Osteocyte (in vitro differentiated cells): ENCODE measurements at regions not wholly inside any gene's neighbourhood (a gene's known extent, or its start where the extent isn't known, plus 50 kb on each side); places are given as distances from the start of the nearest gene placed in this dataset.

Experiments used
- DNase-seq: peaks from one replicate; pipeline ENCODE4 v3.0.0; 2021; ENCODE audit warnings: mixed read lengths; ENCODE audit not compliant: unreplicated experiment; ENCODE audit errors: extremely low spot score
- H3K27ac Mint-ChIP-seq: one replicate; pipeline ENCODE4 v1.8.0; 2021; ENCODE audit warnings: mild to moderate bottlenecking, mixed read lengths; ENCODE audit not compliant: unreplicated experiment
- H3K27me3 Mint-ChIP-seq: one replicate; pipeline ENCODE4 v1.8.0; 2021; ENCODE audit warnings: mixed read lengths; ENCODE audit not compliant: unreplicated experiment
- H3K36me3 Mint-ChIP-seq: one replicate; pipeline ENCODE4 v1.8.0; 2021; ENCODE audit warnings: mixed read lengths; ENCODE audit not compliant: unreplicated experiment
- H3K4me1 Mint-ChIP-seq: one replicate; pipeline ENCODE4 v1.8.0; 2021; ENCODE audit warnings: mixed read lengths; ENCODE audit not compliant: unreplicated experiment
- H3K4me3 Mint-ChIP-seq: one replicate; pipeline ENCODE4 v1.8.0; 2021; ENCODE audit warnings: mild to moderate bottlenecking, moderate library complexity, mixed read lengths; ENCODE audit not compliant: unreplicated experiment
- H3K9me3 Mint-ChIP-seq: one replicate; pipeline ENCODE4 v1.8.0; 2021; ENCODE audit warnings: mixed read lengths; ENCODE audit not compliant: unreplicated experiment
- CTCF ChIP-seq: fragments of 200-600 bp; sonication (generic); IDR thresholded peaks from 2 replicates; pipeline ENCODE4 v1.5.0; 2021; ENCODE audit warnings: antibody characterized with exemption, mild to moderate bottlenecking, moderate library complexity

DNA sequence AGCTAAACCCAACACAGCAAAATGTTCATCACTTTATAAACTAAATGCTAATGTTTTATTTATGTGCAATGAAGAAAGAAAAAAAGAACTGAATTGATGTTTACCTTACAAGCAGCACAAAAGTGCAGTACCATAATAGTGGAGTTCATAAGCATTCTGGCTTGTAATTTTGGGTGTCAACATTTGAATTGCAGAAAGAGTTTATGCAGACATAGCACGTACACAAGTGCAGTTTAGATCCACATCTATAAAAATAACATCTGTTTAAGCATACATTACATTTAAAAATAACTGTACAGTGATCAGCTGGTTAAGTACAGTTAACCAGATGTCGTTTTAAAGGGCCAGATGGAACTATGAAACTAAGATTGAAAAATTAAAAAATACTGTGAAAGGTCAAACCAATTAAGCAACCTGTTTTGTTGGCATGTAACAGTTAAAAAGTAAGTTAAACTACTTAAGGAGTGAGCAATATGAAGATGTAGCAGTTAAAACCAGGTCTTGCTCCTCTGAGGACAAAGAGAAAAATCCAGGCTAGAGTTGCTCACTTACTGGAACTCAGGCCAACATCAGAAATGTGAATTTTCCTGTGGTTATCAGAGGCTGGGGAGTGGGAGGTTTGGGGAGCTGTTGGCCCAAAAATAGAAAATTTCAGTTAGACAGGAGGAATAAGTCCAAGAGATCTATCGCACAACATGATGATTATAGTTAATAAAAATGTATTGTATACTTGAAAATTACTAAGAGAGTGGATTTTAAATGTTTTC lies 204.9 kb upstream of the MDFIC2 start:
- H3K4me1 Mint-ChIP-seq = no peaks in the 10 kb centered on the region
- no peak for TF ChIP-seq CTCF
- no peak overlapping the region for H3K4me3 Mint-ChIP-seq
- peaks cover 13% of the 10 kb centered on the region for H3K27me3 Mint-ChIP-seq
- H3K9me3 Mint-ChIP-seq = no peaks in the 10 kb centered on the region
- no peaks in the 10 kb centered on the region for H3K36me3 Mint-ChIP-seq
- H3K27ac Mint-ChIP-seq = no peak overlapping the region
- no peak for DNase-seq

DNA sequence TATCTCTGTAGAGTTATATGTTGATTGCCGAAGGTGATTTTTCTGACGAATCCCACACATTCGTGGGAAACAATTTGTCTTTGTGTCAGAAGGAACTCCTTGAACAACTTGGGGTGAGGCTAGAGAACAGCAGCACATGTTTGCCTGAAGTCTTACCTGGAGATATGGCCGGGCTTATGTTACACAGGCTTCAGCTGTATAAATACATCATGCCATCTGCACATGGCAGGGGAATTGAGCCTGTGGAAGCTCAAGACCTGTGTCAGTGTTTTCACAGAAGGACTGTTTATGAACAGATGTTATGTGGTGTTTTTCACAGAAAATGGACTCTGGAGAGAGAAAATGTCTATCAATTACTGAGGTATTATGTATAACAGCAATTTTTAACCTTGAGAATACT lies 203.6 kb upstream of the MDFIC2 start:
- H3K36me3 Mint-ChIP-seq = no peaks in the 10 kb centered on the region
- no peak overlapping the region for H3K4me3 Mint-ChIP-seq
- H3K9me3 Mint-ChIP-seq = no peaks in the 10 kb centered on the region
- DNase-seq = no peak
- TF ChIP-seq CTCF = no peak
- H3K27ac Mint-ChIP-seq = no peak overlapping the region
- H3K27me3 Mint-ChIP-seq = peaks cover 13% of the 10 kb centered on the region
- H3K4me1 Mint-ChIP-seq = no peaks in the 10 kb centered on the region

DNA sequence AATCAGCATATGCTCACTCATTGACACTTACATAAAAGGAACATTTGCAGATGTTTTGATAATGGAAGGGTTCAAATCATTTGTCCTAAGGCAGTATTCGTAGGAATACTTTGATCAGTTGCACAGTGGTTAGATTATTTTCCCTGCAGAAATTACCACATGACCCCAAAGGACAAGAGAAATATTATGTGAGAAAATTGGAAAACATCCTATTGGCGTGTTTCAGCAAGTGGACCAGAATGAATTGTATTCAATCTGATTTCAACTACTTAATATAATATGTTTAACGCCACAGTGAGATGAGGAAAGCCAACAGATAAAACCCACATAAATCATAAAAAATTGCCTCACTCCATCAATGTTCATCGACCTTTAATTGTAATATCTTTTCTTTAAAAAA lies 195.0 kb upstream of the MDFIC2 start:
- Mint-ChIP-seq H3K27ac (no peak overlapping the region), H3K4me3 (no peak overlapping the region)
- TF ChIP-seq CTCF = no peak

GRCh38 chr3:70506775-70507174 lies 194.3 kb upstream of the MDFIC2 start:
- H3K4me3 Mint-ChIP-seq = no peak overlapping the region
- no peak for DNase-seq
- H3K4me1 Mint-ChIP-seq = no peaks in the 10 kb centered on the region
- H3K9me3 Mint-ChIP-seq = no peaks in the 10 kb centered on the region
- H3K27ac Mint-ChIP-seq = no peak overlapping the region
- peaks cover 29% of the 10 kb centered on the region for H3K27me3 Mint-ChIP-seq
- TF ChIP-seq CTCF = no peak
- H3K36me3 Mint-ChIP-seq = no peaks in the 10 kb centered on the region

More for the DNA sequence above, 195.0 kb upstream of the MDFIC2 start:
- Mint-ChIP-seq H3K27me3 (peaks cover 23% of the 10 kb centered on the region), H3K4me1 (no peaks in the 10 kb centered on the region), H3K36me3 (no peaks in the 10 kb centered on the region), H3K9me3 (no peaks in the 10 kb centered on the region)
- no peak for DNase-seq

- no peak for DNase-seq
- TF ChIP-seq CTCF = no peak
- Mint-ChIP-seq H3K27me3 (peaks cover 24% of the 10 kb centered on the region), H3K4me3 (no peak overlapping the region), H3K36me3 (no peaks in the 10 kb centered on the region), H3K4me1 (no peaks in the 10 kb centered on the region), H3K9me3 (no peaks in the 10 kb centered on the region), H3K27ac (no peak overlapping the region)
These were observed 189.1 kb upstream of the MDFIC2 start for GRCh38 chr3:70501561-70501960.
